ENCODE measurements at regions not wholly inside any gene's neighbourhood (a gene's known extent, or its start where the extent isn't known, plus 50 kb on each side); places are given as distances from the start of the nearest gene placed in this dataset.
"Not testable (repeated sequence)": the region's sequence is repeated elsewhere in the genome, so short reads cannot be mapped to it uniquely, and the experiment has no call there.

DNA sequence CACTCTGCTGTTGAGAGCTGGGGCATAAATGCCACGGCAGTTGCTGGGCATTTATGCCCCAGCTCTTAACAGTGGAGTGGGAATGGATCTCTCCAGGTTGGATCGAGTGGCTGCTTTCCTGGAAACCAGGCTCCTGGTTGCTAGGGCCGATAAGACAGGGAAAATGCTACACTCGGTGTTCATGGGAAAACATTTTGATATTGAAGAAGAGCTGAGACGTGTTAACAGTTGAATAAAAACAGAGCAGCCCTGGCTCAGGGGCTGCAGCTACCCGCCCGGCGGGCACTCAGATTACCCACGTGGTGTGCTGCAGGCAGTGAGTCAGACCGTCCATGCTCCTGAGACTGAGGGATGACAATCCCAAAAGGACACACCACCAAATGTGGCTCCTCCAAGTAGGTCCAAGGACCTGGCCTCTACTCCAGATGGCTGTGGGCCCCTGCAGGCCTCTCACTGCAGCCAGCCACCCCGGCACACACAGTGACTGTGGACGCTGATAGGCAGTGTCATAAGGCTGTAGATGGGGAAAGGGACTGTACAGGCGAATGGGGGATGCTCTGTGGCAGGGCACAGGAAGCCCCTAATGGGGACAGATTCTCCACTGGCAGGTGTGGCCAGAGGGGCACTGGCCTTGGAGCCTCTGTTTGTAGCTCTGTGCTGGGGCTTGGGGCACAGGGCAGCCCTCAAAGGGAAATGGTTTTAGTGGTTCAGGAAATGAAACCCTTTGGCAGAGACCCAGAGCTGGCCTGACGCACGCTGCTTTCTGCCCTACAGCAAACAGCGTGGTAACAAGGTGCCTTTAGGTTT is 237.8 kb downstream of the LY86 start:
- Mint-ChIP-seq H3K4me1 (peaks cover 15 to 25% of the 10 kb centered on the region in 2 donors), H3K9me3 (no peaks in the 10 kb centered on the region), H3K27me3 (ENCODE audit: low read depth in 3 of 3) (peaks cover 4 to 10% (median 10%) of the 10 kb centered on the region in 3 donors), H3K27ac (peak overlapping the region in 4 of 6 donors; percentile 17 to 85 (median 58)), H3K36me3 (no peaks in the 10 kb centered on the region), H3K4me3 (peak overlapping the region in 3 of 5 donors; percentile 15 to 50 (median 49))
- DNase-seq, result peak; percentile 63 to 70 (median 65)

- Mint-ChIP-seq H3K9me3 (no peaks in the 10 kb centered on the region), H3K27ac (peak overlapping the region in 3 of 6 donors; percentile 57 to 85 (median 62)), H3K36me3 (no peaks in the 10 kb centered on the region), H3K4me1 (peaks cover 15 to 25% of the 10 kb centered on the region in 2 donors), H3K27me3 (ENCODE audit: low read depth in 3 of 3) (peaks cover 7 to 10% (median 10%) of the 10 kb centered on the region in 3 donors), H3K4me3 (peak overlapping the region in 2 of 5 donors; percentile 49 to 50)
- DNase-seq, result no peak
Observed at GRCh38 chr6:6826961-6827360, 238.4 kb downstream of the LY86 start.

DNA sequence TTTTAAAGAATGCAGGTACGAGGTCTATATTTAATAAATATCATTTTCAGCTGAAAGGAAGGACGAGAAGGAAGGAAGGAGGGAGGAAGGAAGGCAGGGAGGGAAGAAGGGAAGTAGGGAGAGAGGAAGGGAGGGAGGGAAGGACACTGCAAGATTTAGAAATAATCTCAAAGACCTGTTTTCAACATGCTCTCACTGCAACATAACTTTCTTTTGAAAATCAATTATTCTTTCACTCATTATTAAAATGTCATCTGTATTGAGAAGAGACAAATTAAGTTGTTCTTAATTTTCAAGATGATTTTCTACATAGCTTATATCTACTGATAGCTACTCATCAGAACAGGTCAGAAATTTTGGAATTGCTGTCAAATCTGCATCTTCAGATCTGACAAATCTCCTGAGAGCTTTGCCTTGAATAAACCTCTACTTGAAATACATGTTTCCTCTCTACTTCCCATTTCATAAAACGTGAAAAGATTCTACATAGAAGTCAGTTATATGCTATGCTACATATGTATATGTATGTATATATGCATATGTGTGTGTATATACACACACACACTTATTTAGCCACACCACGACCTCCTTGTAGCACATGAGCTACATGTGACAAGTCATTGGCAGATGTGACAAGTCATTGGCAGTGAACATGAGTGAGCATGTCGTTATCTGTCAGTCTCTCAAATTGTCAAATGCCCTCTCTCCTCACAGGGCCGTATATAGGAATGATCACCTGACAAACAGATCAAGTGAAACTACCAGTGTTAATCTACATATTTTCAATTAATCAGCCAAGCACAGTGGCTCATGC is 241.6 kb downstream of the LY86 start:
- peaks cover 0 to 1% (median 0%) of the 10 kb centered on the region in 6 donors for H3K9me3 Mint-ChIP-seq
- H3K27ac Mint-ChIP-seq, result no peak overlapping the region
- H3K4me3 Mint-ChIP-seq, result no peak overlapping the region
- no peak for DNase-seq
- H3K36me3 Mint-ChIP-seq, result no peaks in the 10 kb centered on the region
- H3K4me1 Mint-ChIP-seq, result peaks cover 11 to 20% of the 10 kb centered on the region in 2 donors
- H3K27me3 Mint-ChIP-seq (ENCODE audit: low read depth in 3 of 3), result peaks cover 7 to 10% (median 8%) of the 10 kb centered on the region in 3 donors

GRCh38 chr6:6830686-6831063 is 242.2 kb downstream of the LY86 start:
- H3K4me1 Mint-ChIP-seq, result peaks cover 8 to 16% of the 10 kb centered on the region in 2 donors
- not testable (repeated sequence) for H3K27me3 Mint-ChIP-seq (ENCODE audit: low read depth in 3 of 3); DNase-seq; H3K4me3 Mint-ChIP-seq; H3K36me3 Mint-ChIP-seq; H3K27ac Mint-ChIP-seq; H3K9me3 Mint-ChIP-seq

DNA sequence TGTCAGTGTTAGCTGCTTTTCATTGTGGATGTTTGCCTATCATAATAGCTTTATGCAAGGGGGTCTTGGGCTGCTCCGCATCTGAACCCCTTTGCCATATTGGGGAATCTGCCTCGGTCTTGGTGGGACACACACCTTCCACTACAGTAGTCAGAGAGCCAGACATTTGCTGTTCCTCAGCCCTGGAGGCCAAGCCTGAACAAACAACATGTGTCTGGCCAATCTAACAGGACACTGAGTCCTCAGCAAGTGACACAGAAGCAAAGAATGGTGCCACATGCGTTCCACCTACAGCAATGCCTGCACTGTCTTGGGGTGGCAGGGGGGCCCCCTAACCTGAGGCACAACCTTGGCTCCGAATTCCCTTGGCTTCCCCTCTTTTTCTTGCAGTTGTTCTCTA is 243.9 kb downstream of the LY86 start:
- Mint-ChIP-seq H3K4me1 (no peaks in the 10 kb centered on the region), H3K27me3 (ENCODE audit: low read depth in 3 of 3) (peaks cover 0 to 6% (median 3%) of the 10 kb centered on the region in 3 donors), H3K9me3 (peaks cover 0 to 1% (median 0%) of the 10 kb centered on the region in 6 donors), H3K4me3 (no peak overlapping the region), H3K36me3 (no peaks in the 10 kb centered on the region), H3K27ac (no peak overlapping the region)
- no peak for DNase-seq

- Mint-ChIP-seq H3K27me3 (ENCODE audit: low read depth in 3 of 3) (peaks cover 0 to 6% (median 4%) of the 10 kb centered on the region in 3 donors), H3K27ac (no peak overlapping the region), H3K9me3 (peaks cover 0 to 1% (median 0%) of the 10 kb centered on the region in 6 donors), H3K36me3 (no peaks in the 10 kb centered on the region), H3K4me3 (no peak overlapping the region), H3K4me1 (no peaks in the 10 kb centered on the region)
- DNase-seq, result no peak
Observed at GRCh38 chr6:6834356-6835222, 246.1 kb downstream of the LY86 start.

GRCh38 chr6:6835223-6835503 is 246.6 kb downstream of the LY86 start:
- Mint-ChIP-seq H3K4me1 (no peaks in the 10 kb centered on the region), H3K4me3 (no peak overlapping the region), H3K27ac (no peak overlapping the region), H3K36me3 (no peaks in the 10 kb centered on the region), H3K27me3 (ENCODE audit: low read depth in 3 of 3) (peaks cover 0 to 6% (median 4%) of the 10 kb centered on the region in 3 donors), H3K9me3 (peaks cover 0 to 1% (median 0%) of the 10 kb centered on the region in 6 donors)
- no peak for DNase-seq

- Mint-ChIP-seq H3K4me3 (no peak overlapping the region), H3K27ac (no peak overlapping the region), H3K4me1 (no peaks in the 10 kb centered on the region), H3K27me3 (ENCODE audit: low read depth in 3 of 3) (peaks cover 0 to 5% (median 4%) of the 10 kb centered on the region in 3 donors), H3K36me3 (no peaks in the 10 kb centered on the region), H3K9me3 (peaks cover 0 to 3% (median 0%) of the 10 kb centered on the region in 6 donors)
- DNase-seq, result no peak
Observed at GRCh38 chr6:6836609-6837406, 248.3 kb downstream of the LY86 start.

GRCh38 chr6:6837541-6838080 is 249.1 kb downstream of the LY86 start:
- Mint-ChIP-seq H3K36me3 (no peaks in the 10 kb centered on the region), H3K27ac (no peak overlapping the region), H3K4me3 (no peak overlapping the region), H3K27me3 (ENCODE audit: low read depth in 3 of 3) (peaks cover 2 to 6% (median 5%) of the 10 kb centered on the region in 3 donors), H3K9me3 (peaks cover 0 to 2% (median 0%) of the 10 kb centered on the region in 6 donors), H3K4me1 (peaks cover 2 to 5% of the 10 kb centered on the region in 2 donors)
- DNase-seq, result no peak

DNA sequence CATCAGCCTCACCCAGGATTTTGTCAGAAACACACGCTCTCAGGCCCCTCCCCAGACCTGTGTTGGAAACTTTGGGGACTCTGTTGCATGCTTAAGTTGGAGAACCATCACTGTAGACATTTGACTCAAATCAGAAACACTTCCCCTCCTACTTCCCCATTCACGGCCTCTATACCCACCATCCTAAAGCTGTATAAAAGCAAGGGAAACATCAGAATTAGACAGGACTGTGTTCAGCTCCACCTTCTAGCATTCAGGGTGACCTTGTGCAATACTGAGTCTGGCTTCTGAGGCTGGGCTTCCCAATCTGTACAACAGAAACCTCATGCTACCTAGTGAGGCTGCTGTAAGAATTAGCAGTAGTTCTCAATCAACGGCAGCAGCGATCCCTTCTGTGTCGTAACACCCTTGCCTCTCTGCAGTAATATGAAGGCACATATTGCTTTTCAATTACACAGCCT is 252.3 kb downstream of the LY86 start:
- Mint-ChIP-seq H3K27ac (no peak overlapping the region), H3K27me3 (ENCODE audit: low read depth in 3 of 3) (peaks cover 2 to 6% (median 6%) of the 10 kb centered on the region in 3 donors), H3K4me3 (no peak overlapping the region), H3K36me3 (peaks cover 0 to 3% (median 0%) of the 10 kb centered on the region in 3 donors), H3K4me1 (peaks cover 2 to 9% of the 10 kb centered on the region in 2 donors), H3K9me3 (peaks cover 0 to 4% (median 3%) of the 10 kb centered on the region in 6 donors)
- no peak for DNase-seq

DNA sequence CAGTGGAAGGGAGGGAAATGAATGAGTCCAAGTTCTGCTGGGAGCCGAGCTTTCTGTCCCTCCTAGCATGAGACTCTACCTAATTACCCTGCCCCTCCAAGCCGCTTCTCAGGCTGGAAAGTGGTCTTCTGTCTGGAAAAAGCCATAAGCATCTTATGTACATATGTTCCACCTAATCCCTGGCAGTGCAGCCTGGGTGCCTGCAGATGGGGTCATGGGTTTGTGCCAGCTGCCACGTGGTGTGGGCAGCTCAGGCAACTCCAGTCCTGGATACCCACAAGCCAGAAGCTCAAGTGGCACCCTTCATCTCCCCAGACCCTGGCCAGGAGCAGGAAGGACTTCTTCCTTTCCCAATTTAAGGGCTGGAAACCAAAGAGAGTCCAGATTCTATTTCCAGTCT is 253.1 kb downstream of the LY86 start:
- H3K9me3 Mint-ChIP-seq, result peaks cover 0 to 11% (median 5%) of the 10 kb centered on the region in 6 donors
- no peak overlapping the region for H3K27ac Mint-ChIP-seq
- peaks cover 0 to 5% (median 4%) of the 10 kb centered on the region in 3 donors for H3K36me3 Mint-ChIP-seq
- H3K27me3 Mint-ChIP-seq (ENCODE audit: low read depth in 3 of 3), result peaks cover 7 to 8% (median 8%) of the 10 kb centered on the region in 3 donors
- no peak for DNase-seq
- peaks cover 2 to 9% of the 10 kb centered on the region in 2 donors for H3K4me1 Mint-ChIP-seq
- H3K4me3 Mint-ChIP-seq, result no peak overlapping the region

DNA sequence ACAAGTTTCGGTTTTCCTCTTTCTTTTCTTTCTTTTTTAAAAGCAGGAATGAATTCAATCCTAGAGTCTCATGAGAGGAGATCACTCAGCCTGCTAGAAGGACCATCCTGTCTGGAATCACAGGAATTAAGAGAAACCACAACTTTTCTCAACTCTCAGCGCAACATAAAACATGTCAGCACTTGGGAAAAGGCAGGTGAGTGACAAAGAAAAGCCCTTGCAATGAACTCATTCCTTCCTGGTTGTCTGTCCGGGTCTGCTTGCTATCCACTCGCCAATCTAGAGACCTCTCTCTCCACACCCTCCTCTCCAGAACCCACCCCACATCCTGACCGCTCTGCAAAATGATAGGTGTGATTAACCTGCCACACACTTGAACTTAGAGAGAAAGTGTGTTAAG is 253.8 kb downstream of the LY86 start:
- peak in 1 of 3 donors; percentile 16 for DNase-seq
- Mint-ChIP-seq H3K9me3 (peaks cover 0 to 11% (median 5%) of the 10 kb centered on the region in 6 donors), H3K4me1 (peaks cover 2 to 9% of the 10 kb centered on the region in 2 donors), H3K36me3 (peaks cover 0 to 5% (median 4%) of the 10 kb centered on the region in 3 donors), H3K27ac (no peak overlapping the region), H3K27me3 (ENCODE audit: low read depth in 3 of 3) (peaks cover 7 to 8% (median 8%) of the 10 kb centered on the region in 3 donors), H3K4me3 (no peak overlapping the region)

Data from immature natural killer cell (primary cell).